GM21447 (cell line): ENCODE measurements at regions not wholly inside any gene's neighbourhood (a gene's known extent, or its start where the extent isn't known, plus 50 kb on each side); places are given as distances from the start of the nearest gene placed in this dataset.

ENCODE experiments used
- ATAC-seq: cut with Tn5 transposase; IDR thresholded peaks from one replicate; pipeline ENCODE4 v1.9.1; 2021; ENCODE audit not compliant: unreplicated experiment

- ATAC-seq = no peak
These were observed 57.7 kb upstream of the F3 start for GRCh38 chr1:94599095-94599813.

GRCh38 chr1:94597701-94598100 is 56.1 kb upstream of the F3 start:
- no peak for ATAC-seq

GRCh38 chr1:94596260-94596659 is 54.7 kb upstream of the F3 start:
- ATAC-seq = no peak

- no peak for ATAC-seq
These were observed 54.1 kb upstream of the F3 start for GRCh38 chr1:94595658-94596057.

GRCh38 chr1:94593611-94594010 is 52.1 kb upstream of the F3 start:
- no peak for ATAC-seq

GRCh38 chr1:94592571-94592920 is 51.0 kb upstream of the F3 start:
- ATAC-seq = no peak

GRCh38 chr1:94591823-94592570 is 50.4 kb upstream of the F3 start:
- no peak for ATAC-seq
